NB4 (cell line): ENCODE measurements at regions not wholly inside any gene's neighbourhood (a gene's known extent, or its start where the extent isn't known, plus 50 kb on each side); places are given as distances from the start of the nearest gene placed in this dataset.

Experiments used
- CTCF ChIP-seq: IDR thresholded peaks from one replicate; pipeline ENCODE4 v1.5.1; 2012; ENCODE audit warnings: low read depth, low read length
- MAX ChIP-seq: IDR thresholded peaks from 2 replicates; pipeline ENCODE4 v1.6.1; 2011; ENCODE audit warnings: low read depth, low read length
- MYC ChIP-seq: IDR thresholded peaks from 2 replicates; pipeline ENCODE4 v1.6.1; 2011; ENCODE audit warnings: low read depth, low read length
- POLR2A ChIP-seq: IDR thresholded peaks from 2 replicates; pipeline ENCODE4 v1.6.1; 2011; ENCODE audit warnings: mild to moderate bottlenecking; ENCODE audit not compliant: insufficient read length; ENCODE audit errors: extremely low read depth

- no peak for TF ChIP-seq POLR2A
- TF ChIP-seq CTCF: no peak
- TF ChIP-seq MAX: no peak
- TF ChIP-seq MYC: no peak
Observed at GRCh38 chr9:29906065-29906464, 2332.8 kb upstream of the C9orf72 start.
